HG03442 (cell line): ENCODE measurements at regions not wholly inside any gene's neighbourhood (a gene's known extent, or its start where the extent isn't known, plus 50 kb on each side); places are given as distances from the start of the nearest gene placed in this dataset.

Experiments
- ATAC-seq: cut with Tn5 transposase; IDR thresholded peaks from one replicate; pipeline ENCODE4 v1.9.1; 2021; ENCODE audit warnings: mild to moderate bottlenecking, moderate library complexity; ENCODE audit not compliant: unreplicated experiment

DNA sequence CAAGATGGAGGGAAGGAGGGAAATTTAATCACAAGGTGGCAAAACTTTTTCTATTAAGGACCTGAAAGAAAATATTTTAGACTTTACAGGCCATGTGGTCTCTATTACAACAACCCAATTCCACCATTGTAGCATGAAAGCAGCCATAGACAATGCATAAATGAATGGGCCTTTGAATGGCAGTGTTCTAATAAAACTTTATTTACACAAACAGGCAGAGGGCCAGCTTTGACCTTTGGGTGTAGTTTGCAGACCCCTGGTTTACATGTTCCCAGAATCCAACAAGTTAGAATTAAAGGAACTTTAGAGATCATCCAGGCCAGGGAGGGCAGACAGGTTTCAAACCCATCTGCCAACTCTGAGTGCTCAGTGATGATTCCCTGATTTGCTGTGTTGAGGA is 95.2 kb downstream of the BANF2 start:
- ATAC-seq: no peak

DNA sequence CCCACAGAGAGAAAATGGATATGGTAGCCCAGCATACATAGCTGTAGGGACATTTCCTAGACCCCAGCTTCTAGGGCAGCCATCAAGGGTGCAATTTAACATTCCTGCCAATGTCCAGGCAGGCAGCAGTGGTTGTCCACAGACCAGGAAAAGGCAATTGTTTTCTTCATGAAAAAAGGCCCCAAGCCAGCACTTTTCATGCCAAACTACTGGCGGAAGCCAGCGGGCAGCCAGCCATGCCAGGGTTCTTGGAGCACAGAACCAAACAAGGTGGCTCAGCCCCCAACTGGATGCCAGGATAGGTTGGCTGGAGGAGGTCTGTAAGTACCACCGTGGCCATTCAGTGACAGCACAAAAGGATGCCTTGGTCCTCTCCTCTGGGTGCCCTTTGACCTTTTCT is 94.6 kb downstream of the BANF2 start:
- ATAC-seq: no peak

DNA sequence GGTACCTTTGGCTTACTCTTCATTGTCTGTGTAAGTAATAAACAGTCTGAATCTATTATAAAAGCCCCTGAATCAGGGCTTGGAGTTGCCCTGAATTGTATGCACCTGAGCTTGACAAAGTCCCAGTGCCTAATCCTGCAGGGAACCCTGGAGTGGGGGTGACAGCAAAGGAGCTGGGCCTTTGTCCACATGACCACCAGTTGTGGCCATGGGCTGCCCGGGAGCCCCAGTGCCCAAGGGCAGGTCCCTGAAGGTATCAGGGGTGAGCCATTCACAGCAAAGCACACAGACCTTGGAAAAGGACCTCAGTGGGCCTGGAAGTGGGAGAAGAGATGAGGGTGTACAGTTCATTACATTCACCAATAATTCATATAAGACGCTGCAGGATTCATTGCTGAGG is 94.2 kb downstream of the BANF2 start:
- ATAC-seq: no peak

DNA sequence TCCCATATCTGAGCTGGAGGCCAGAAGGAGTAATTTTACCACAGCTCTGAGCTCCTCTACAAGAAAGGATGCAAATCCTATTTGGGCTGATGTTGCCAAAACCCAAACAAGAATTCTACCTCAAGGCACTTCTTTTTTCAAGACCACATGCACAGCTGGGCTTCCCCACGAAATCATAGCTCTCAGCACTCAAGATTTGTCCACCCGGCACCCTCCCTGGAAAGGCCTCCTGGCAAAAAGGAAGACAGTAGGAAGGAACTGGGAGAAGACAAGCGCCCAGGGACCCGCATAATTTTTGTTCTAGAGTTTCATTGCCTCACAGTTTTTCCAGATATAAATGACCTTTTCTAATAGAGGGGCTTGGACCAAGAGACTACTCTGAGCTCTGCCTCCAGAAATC is 90.5 kb downstream of the BANF2 start:
- ATAC-seq: no peak

DNA sequence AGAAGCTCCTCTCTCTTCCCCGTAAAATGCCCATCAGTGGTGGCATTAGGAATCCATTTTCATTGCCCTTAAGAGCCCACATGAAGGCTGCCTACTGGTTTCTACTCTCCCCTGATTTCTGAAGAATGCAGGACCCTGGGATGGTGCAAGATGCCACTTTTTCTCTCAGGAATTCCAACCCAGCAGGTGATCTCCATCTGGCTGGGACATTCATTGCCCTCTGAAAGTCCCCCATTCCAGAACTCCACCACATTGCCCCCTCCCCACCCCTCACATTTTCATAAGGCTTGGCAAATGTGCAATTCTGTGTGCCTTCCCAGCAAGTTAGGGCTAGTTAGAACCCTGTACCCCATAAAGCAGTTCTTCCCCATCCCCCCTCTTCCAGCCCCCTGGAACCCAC is 88.0 kb downstream of the BANF2 start:
- ATAC-seq: no peak

DNA sequence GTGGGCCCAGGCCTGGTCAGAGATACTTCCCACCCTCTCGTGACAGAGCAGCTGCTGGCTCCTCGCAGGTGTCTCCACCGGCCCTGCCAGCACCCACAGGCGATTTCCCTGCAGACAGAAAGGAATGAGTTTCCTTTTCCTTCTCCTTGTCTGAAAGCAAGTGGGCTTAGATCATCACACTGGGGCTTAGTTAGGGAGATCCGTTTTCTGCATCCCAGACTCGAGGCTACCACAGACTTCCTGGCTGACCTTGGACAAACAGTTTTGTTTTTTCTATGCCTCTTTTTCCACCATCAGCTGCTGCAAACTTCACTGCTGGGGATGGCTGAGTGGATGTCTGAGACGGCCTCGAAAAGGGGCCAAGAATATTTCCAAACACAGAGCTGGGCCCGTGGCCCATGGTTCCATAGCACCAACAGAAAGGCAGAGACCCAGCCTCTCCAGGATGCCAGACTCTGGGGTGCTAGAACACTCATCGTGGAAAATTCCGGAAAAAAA is 86.5 kb downstream of the BANF2 start:
- no peak for ATAC-seq
